ENCODE measurements at regions not wholly inside any gene's neighbourhood (a gene's known extent, or its start where the extent isn't known, plus 50 kb on each side); places are given as distances from the start of the nearest gene placed in this dataset.
"Not testable (repeated sequence)": the region's sequence is repeated elsewhere in the genome, so short reads cannot be mapped to it uniquely, and the experiment has no call there.

DNA sequence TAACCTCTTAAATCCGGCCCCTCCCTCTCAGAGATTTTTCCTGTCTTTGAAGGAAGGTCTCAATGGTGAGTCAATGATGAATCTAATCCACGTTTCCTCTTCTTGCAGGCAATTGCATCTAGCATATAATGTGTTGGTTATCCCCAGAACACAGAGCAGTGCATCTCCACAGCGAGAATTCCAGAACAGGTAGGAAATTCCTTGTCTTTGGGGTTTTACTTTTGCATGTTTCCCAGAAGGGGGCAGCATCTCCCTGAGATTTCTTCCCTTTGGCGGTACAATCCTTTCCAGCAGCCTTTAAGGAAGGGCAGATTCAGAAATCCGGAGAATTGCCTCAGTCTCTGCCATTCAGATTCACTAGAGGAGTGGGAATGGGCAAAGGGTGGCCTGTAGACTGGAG is 128.0 kb downstream of the KCNA5 start:
- Mint-ChIP-seq H3K27me3 (peaks cover 54% of the 10 kb centered on the region), H3K9me3 (no peaks in the 10 kb centered on the region)
- peak; percentile 84 for TF ChIP-seq CTCF (conservative IDR thresholded peaks at IDR 0.05)

DNA sequence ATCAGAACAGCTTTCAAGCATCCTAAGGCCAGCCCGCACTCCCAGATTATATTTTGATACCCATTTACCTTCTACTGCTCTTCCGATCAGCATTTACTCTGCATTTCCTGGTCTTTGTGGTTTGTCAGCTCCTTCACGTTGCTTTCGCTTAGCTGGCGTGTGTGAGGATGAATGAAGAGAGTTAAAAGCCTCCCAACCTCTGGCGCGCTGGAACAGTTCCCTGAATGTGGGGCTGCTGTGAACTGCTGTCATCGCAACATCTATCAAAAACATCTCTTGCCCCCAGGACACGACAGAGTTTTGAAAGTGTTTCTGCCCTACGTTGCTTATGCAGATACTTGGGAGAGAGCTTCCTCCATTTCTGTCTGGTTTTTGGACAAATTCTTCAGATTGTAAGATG is 129.2 kb downstream of the KCNA5 start:
- peaks cover 4% of the 10 kb centered on the region for H3K36me3 Mint-ChIP-seq
- no peak for TF ChIP-seq CTCF (conservative IDR thresholded peaks at IDR 0.05)
- DNase-seq (ENCODE audit: extremely low spot score, unreplicated experiment): no peak
- peaks cover 59% of the 10 kb centered on the region for H3K27me3 Mint-ChIP-seq
- H3K4me1 Mint-ChIP-seq (ENCODE audit: unreplicated experiment): peaks cover 5% of the 10 kb centered on the region
- H3K27ac Mint-ChIP-seq: no peak overlapping the region
- H3K9me3 Mint-ChIP-seq: no peaks in the 10 kb centered on the region
- no peak overlapping the region for H3K4me3 Mint-ChIP-seq

More for the DNA sequence above, 128.0 kb downstream of the KCNA5 start:
- Mint-ChIP-seq H3K36me3 (peaks cover 4% of the 10 kb centered on the region), H3K4me3 (no peak overlapping the region), H3K4me1 (ENCODE audit: unreplicated experiment) (peaks cover 5% of the 10 kb centered on the region), H3K27ac (no peak overlapping the region)
- no peak for DNase-seq (ENCODE audit: extremely low spot score, unreplicated experiment)

GRCh38 chr12:5173511-5174011 is 129.9 kb downstream of the KCNA5 start:
- no peak for TF ChIP-seq CTCF (conservative IDR thresholded peaks at IDR 0.05)
- Mint-ChIP-seq H3K27me3 (peaks cover 59% of the 10 kb centered on the region), H3K9me3 (no peaks in the 10 kb centered on the region), H3K27ac (no peak overlapping the region), H3K4me1 (ENCODE audit: unreplicated experiment) (peaks cover 5% of the 10 kb centered on the region), H3K36me3 (peaks cover 4% of the 10 kb centered on the region), H3K4me3 (no peak overlapping the region)
- no peak for DNase-seq (ENCODE audit: extremely low spot score, unreplicated experiment)

- H3K4me1 Mint-ChIP-seq (ENCODE audit: unreplicated experiment); H3K4me3 Mint-ChIP-seq; H3K9me3 Mint-ChIP-seq; H3K27ac Mint-ChIP-seq; DNase-seq (ENCODE audit: extremely low spot score, unreplicated experiment); H3K36me3 Mint-ChIP-seq: not testable (repeated sequence)
- peaks cover 57% of the 10 kb centered on the region for H3K27me3 Mint-ChIP-seq
Observed at GRCh38 chr12:5175415-5175814, 131.7 kb downstream of the KCNA5 start.

DNA sequence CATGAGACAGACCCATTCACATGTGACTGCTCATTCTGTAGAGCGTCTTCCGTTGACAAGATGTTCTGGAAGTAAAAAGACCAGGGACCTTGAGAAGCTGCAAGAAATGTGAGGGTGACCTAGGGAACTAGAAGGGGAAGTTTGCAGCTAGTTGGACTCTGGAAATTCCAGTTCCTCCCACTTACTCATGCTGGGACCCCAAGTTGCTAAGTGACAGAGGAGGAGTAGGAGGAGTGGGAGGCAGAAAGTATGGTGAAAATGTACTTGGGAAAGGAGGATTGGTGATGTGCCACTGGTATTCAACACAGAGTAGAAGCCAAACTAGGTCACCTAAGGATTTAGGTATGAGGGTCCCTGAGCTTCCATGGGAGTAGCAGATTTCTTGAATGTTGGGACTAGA is 132.4 kb downstream of the KCNA5 start:
- H3K4me3 Mint-ChIP-seq: no peak overlapping the region
- H3K4me1 Mint-ChIP-seq (ENCODE audit: unreplicated experiment): no peaks in the 10 kb centered on the region
- DNase-seq (ENCODE audit: extremely low spot score, unreplicated experiment): no peak
- H3K9me3 Mint-ChIP-seq: no peaks in the 10 kb centered on the region
- peaks cover 4% of the 10 kb centered on the region for H3K36me3 Mint-ChIP-seq
- H3K27me3 Mint-ChIP-seq: peaks cover 54% of the 10 kb centered on the region
- H3K27ac Mint-ChIP-seq: no peak overlapping the region
- TF ChIP-seq CTCF (conservative IDR thresholded peaks at IDR 0.05): no peak

DNA sequence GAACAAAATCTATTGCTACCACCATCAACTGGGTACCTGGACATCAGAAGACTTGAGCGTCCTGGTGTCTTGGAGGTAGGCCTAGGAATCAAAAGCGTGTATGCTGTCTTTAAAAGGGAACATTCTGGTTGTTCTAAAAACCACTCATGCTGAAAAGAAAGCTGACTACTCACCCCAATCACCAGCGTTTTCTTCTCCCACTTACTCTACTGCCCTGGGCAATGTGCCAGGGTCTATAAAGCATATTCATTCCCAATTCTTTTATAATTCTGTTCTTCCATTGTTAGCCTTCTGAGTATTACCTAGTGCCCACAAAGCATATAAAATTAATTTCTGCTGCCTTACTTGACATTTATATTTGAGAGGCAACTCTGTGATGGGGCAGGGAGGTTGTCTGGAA is 133.4 kb downstream of the KCNA5 start:
- H3K27ac Mint-ChIP-seq: no peak overlapping the region
- H3K9me3 Mint-ChIP-seq: no peaks in the 10 kb centered on the region
- no peak for DNase-seq (ENCODE audit: extremely low spot score, unreplicated experiment)
- H3K27me3 Mint-ChIP-seq: peaks cover 45% of the 10 kb centered on the region
- no peak overlapping the region for H3K4me3 Mint-ChIP-seq
- no peak for TF ChIP-seq CTCF (conservative IDR thresholded peaks at IDR 0.05)
- H3K36me3 Mint-ChIP-seq: peaks cover 4% of the 10 kb centered on the region
- no peaks in the 10 kb centered on the region for H3K4me1 Mint-ChIP-seq (ENCODE audit: unreplicated experiment)
